ENCODE measurements at regions not wholly inside any gene's neighbourhood (a gene's known extent, or its start where the extent isn't known, plus 50 kb on each side); places are given as distances from the start of the nearest gene placed in this dataset.
"Not testable (repeated sequence)": the region's sequence is repeated elsewhere in the genome, so short reads cannot be mapped to it uniquely, and the experiment has no call there.

GRCh38 chr19:28463493-28464053 is 749.4 kb downstream of the UQCRFS1 start:
- DNase-seq = no peak

GRCh38 chr19:28457620-28458019 is 755.3 kb downstream of the UQCRFS1 start:
- DNase-seq = no peak

GRCh38 chr19:28456708-28457320 is 756.1 kb downstream of the UQCRFS1 start:
- DNase-seq = no peak

- DNase-seq = no peak
Measured at GRCh38 chr19:28456252-28456651, 756.7 kb downstream of the UQCRFS1 start.

- no peak for DNase-seq
Measured at GRCh38 chr19:28454083-28454482, 758.9 kb downstream of the UQCRFS1 start.

- DNase-seq = no peak
Measured at GRCh38 chr19:28453420-28453819, 759.5 kb downstream of the UQCRFS1 start.

GRCh38 chr19:28449803-28450202 is 763.1 kb downstream of the UQCRFS1 start:
- no peak for DNase-seq

- no peak for DNase-seq
Measured at GRCh38 chr19:28446511-28446910, 766.4 kb downstream of the UQCRFS1 start.

GRCh38 chr19:28445826-28446225 is 767.1 kb downstream of the UQCRFS1 start:
- DNase-seq = no peak

- DNase-seq = no peak
Measured at GRCh38 chr19:28444362-28444761, 768.6 kb downstream of the UQCRFS1 start.

- no peak for DNase-seq
Measured at GRCh38 chr19:28443361-28443760, 769.6 kb downstream of the UQCRFS1 start.

GRCh38 chr19:28437390-28438346 is 775.3 kb downstream of the UQCRFS1 start:
- DNase-seq = no peak

- peak; percentile 25 to 52 for DNase-seq
Measured at GRCh38 chr19:28436320-28436719, 776.6 kb downstream of the UQCRFS1 start.

GRCh38 chr19:28435551-28436271 is 777.2 kb downstream of the UQCRFS1 start:
- no peak for DNase-seq

GRCh38 chr19:28434794-28435193 is 778.2 kb downstream of the UQCRFS1 start:
- DNase-seq = not testable (repeated sequence)

- not testable (repeated sequence) for DNase-seq
Measured at GRCh38 chr19:28434365-28434764, 778.6 kb downstream of the UQCRFS1 start.

GRCh38 chr19:28433166-28433565 is 779.8 kb downstream of the UQCRFS1 start:
- not testable (repeated sequence) for DNase-seq

- no peak for DNase-seq
Measured at GRCh38 chr19:28430214-28430613, 782.7 kb downstream of the UQCRFS1 start.

- no peak for DNase-seq
Measured at GRCh38 chr19:28429356-28429755, 783.6 kb downstream of the UQCRFS1 start.

GRCh38 chr19:28428663-28429348 is 784.1 kb downstream of the UQCRFS1 start:
- no peak for DNase-seq

- no peak for DNase-seq
Measured at GRCh38 chr19:28427376-28428083, 785.4 kb downstream of the UQCRFS1 start.

- DNase-seq = no peak
Measured at GRCh38 chr19:28426730-28427225, 786.2 kb downstream of the UQCRFS1 start.

Data from SHP77 (cell line).